ENCODE measurements at regions not wholly inside any gene's neighbourhood (a gene's known extent, or its start where the extent isn't known, plus 50 kb on each side); places are given as distances from the start of the nearest gene placed in this dataset.
"Not testable (repeated sequence)": the region's sequence is repeated elsewhere in the genome, so short reads cannot be mapped to it uniquely, and the experiment has no call there.

GRCh38 chr1:100597061-100597741 is 59.3 kb downstream of the GPR88 start:
- no peak overlapping the region for H3K9ac ChIP-seq (ENCODE audit: low read length)
- no peak for DNase-seq
- H3K79me2 ChIP-seq (ENCODE audit: low read length): no peaks in the 10 kb centered on the region
- H3K9me3 ChIP-seq (ENCODE audit: low read length): no peaks in the 10 kb centered on the region
- no peak overlapping the region for H3K4me2 ChIP-seq (ENCODE audit: low read depth, low read length, poor library complexity, severe bottlenecking)
- no peaks in the 10 kb centered on the region for H3K27me3 ChIP-seq (ENCODE audit: low read length)
- no peak overlapping the region for H3K27ac ChIP-seq (ENCODE audit: low read length)
- no peaks in the 10 kb centered on the region for H3K9me2 ChIP-seq (replicated peaks; ENCODE audit: insufficient read depth, low read length)
- no peak overlapping the region for H2AFZ ChIP-seq (ENCODE audit: low read length)
- H3K4me1 ChIP-seq (ENCODE audit: low read length): no peaks in the 10 kb centered on the region
- no peak overlapping the region for H3K4me3 ChIP-seq (ENCODE audit: low read length)
- H4K20me1 ChIP-seq (ENCODE audit: insufficient read depth, low read depth, low read length): no peaks in the 10 kb centered on the region
- no peaks in the 10 kb centered on the region for H3K36me3 ChIP-seq (ENCODE audit: insufficient read depth, low read length)

DNA sequence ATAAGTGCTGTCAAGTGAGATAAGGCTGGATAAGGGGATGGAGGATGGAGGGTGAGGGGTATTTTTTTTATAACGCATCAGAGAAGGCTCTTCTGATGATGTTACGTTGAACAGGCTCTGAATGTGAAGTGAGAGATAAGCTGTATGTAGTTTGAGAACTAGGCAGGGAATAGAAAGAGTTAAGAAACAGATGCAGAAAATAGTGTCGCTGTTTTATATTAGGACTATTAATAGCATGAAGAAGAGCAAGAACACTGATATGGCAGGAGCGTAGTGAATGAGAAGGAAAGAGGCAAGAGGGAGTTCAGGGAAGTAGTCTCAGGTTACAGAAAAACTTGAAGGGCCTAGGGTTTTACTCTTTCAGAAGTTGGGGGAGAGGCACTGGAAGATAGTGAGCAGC is 59.8 kb downstream of the GPR88 start:
- H3K4me2 ChIP-seq (ENCODE audit: low read depth, low read length, poor library complexity, severe bottlenecking): no peak overlapping the region
- H3K9ac ChIP-seq (ENCODE audit: low read length): no peak overlapping the region

DNA sequence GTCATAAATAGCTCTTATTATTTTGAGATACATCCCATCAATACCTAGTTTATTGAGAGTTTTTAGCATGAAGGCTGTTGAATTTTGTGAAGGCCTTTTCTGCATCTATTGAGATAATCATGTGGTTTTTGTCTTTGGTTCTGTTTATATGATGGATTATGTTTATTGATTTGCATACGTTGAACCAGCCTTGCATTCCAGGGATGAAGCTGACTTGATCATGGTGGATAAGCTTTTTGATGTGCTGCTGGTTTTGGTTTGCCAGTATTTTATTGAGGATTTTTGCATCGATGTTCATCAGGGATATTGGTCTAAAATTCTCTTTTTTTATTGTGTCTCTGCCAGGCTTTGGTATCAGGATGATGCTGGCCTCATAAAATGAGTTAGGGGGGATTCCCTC is 62.4 kb downstream of the GPR88 start:
- not testable (repeated sequence) for H3K9me3 ChIP-seq (ENCODE audit: low read length); H3K79me2 ChIP-seq (ENCODE audit: low read length); H4K20me1 ChIP-seq (ENCODE audit: insufficient read depth, low read depth, low read length); H2AFZ ChIP-seq (ENCODE audit: low read length); DNase-seq; H3K27ac ChIP-seq (ENCODE audit: low read length); H3K4me3 ChIP-seq (ENCODE audit: low read length); H3K36me3 ChIP-seq (ENCODE audit: insufficient read depth, low read length); H3K27me3 ChIP-seq (ENCODE audit: low read length); H3K4me2 ChIP-seq (ENCODE audit: low read depth, low read length, poor library complexity, severe bottlenecking); H3K4me1 ChIP-seq (ENCODE audit: low read length); H3K9me2 ChIP-seq (replicated peaks; ENCODE audit: insufficient read depth, low read length); H3K9ac ChIP-seq (ENCODE audit: low read length)

More for the DNA sequence above, 59.8 kb downstream of the GPR88 start:
- no peaks in the 10 kb centered on the region for H3K9me2 ChIP-seq (replicated peaks; ENCODE audit: insufficient read depth, low read length)
- H3K36me3 ChIP-seq (ENCODE audit: insufficient read depth, low read length): no peaks in the 10 kb centered on the region
- no peaks in the 10 kb centered on the region for H3K4me1 ChIP-seq (ENCODE audit: low read length)
- no peak for DNase-seq
- no peaks in the 10 kb centered on the region for H3K27me3 ChIP-seq (ENCODE audit: low read length)
- H4K20me1 ChIP-seq (ENCODE audit: insufficient read depth, low read depth, low read length): no peaks in the 10 kb centered on the region
- no peak overlapping the region for H3K27ac ChIP-seq (ENCODE audit: low read length)
- no peaks in the 10 kb centered on the region for H3K79me2 ChIP-seq (ENCODE audit: low read length)
- no peak overlapping the region for H2AFZ ChIP-seq (ENCODE audit: low read length)
- H3K9me3 ChIP-seq (ENCODE audit: low read length): no peaks in the 10 kb centered on the region
- H3K4me3 ChIP-seq (ENCODE audit: low read length): no peak overlapping the region

- H3K4me3 ChIP-seq (ENCODE audit: low read length); H3K27ac ChIP-seq (ENCODE audit: low read length); H3K9me2 ChIP-seq (replicated peaks; ENCODE audit: insufficient read depth, low read length); H2AFZ ChIP-seq (ENCODE audit: low read length); H3K79me2 ChIP-seq (ENCODE audit: low read length); H4K20me1 ChIP-seq (ENCODE audit: insufficient read depth, low read depth, low read length); H3K9me3 ChIP-seq (ENCODE audit: low read length); H3K4me1 ChIP-seq (ENCODE audit: low read length); H3K27me3 ChIP-seq (ENCODE audit: low read length); H3K36me3 ChIP-seq (ENCODE audit: insufficient read depth, low read length); H3K9ac ChIP-seq (ENCODE audit: low read length); DNase-seq; H3K4me2 ChIP-seq (ENCODE audit: low read depth, low read length, poor library complexity, severe bottlenecking): not testable (repeated sequence)
Observed at GRCh38 chr1:100602028-100602427, 64.1 kb downstream of the GPR88 start.

DNA sequence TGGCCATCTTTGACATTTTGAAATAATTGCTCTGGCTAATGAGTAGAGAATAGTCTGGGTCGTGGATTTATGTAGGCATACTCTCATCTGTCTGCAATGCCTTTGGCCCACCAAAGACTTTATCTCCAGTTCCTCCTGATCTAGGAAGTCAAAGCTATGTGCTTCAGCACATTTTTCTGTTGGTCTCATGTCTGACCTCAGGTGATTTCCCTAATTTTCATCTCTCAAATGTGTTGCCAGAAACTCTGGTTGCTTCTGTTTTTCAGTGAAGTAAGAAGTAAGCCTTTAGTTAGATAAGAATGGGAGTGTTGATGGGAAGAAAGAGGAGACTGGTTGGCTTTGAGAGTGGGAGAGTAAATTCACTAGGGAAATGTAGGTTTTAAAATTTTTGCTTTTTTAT is 66.4 kb downstream of the GPR88 start:
- Histone ChIP-seq H3K4me2 (ENCODE audit: low read depth, low read length, poor library complexity, severe bottlenecking) (no peak overlapping the region), H3K36me3 (ENCODE audit: insufficient read depth, low read length) (no peaks in the 10 kb centered on the region), H3K79me2 (ENCODE audit: low read length) (no peaks in the 10 kb centered on the region), H3K9ac (ENCODE audit: low read length) (no peak overlapping the region), H3K9me3 (ENCODE audit: low read length) (no peaks in the 10 kb centered on the region), H3K27ac (ENCODE audit: low read length) (no peak overlapping the region), H3K4me3 (ENCODE audit: low read length) (no peak overlapping the region), H4K20me1 (ENCODE audit: insufficient read depth, low read depth, low read length) (no peaks in the 10 kb centered on the region), H3K9me2 (replicated peaks; ENCODE audit: insufficient read depth, low read length) (no peaks in the 10 kb centered on the region), H3K4me1 (ENCODE audit: low read length) (no peaks in the 10 kb centered on the region), H3K27me3 (ENCODE audit: low read length) (no peaks in the 10 kb centered on the region), H2AFZ (ENCODE audit: low read length) (no peak overlapping the region)
- DNase-seq: no peak

- H3K27me3 ChIP-seq (ENCODE audit: low read length): no peaks in the 10 kb centered on the region
- no peaks in the 10 kb centered on the region for H4K20me1 ChIP-seq (ENCODE audit: insufficient read depth, low read depth, low read length)
- no peak overlapping the region for H3K4me2 ChIP-seq (ENCODE audit: low read depth, low read length, poor library complexity, severe bottlenecking)
- no peak overlapping the region for H3K4me3 ChIP-seq (ENCODE audit: low read length)
- H3K9me2 ChIP-seq (replicated peaks; ENCODE audit: insufficient read depth, low read length): no peaks in the 10 kb centered on the region
- no peaks in the 10 kb centered on the region for H3K9me3 ChIP-seq (ENCODE audit: low read length)
- H2AFZ ChIP-seq (ENCODE audit: low read length): no peak overlapping the region
- H3K36me3 ChIP-seq (ENCODE audit: insufficient read depth, low read length): no peaks in the 10 kb centered on the region
- no peak overlapping the region for H3K9ac ChIP-seq (ENCODE audit: low read length)
- H3K27ac ChIP-seq (ENCODE audit: low read length): no peak overlapping the region
- no peaks in the 10 kb centered on the region for H3K4me1 ChIP-seq (ENCODE audit: low read length)
- peak; percentile 52 for DNase-seq
- H3K79me2 ChIP-seq (ENCODE audit: low read length): no peaks in the 10 kb centered on the region
Observed at GRCh38 chr1:100606438-100606837, 68.5 kb downstream of the GPR88 start.

DNA sequence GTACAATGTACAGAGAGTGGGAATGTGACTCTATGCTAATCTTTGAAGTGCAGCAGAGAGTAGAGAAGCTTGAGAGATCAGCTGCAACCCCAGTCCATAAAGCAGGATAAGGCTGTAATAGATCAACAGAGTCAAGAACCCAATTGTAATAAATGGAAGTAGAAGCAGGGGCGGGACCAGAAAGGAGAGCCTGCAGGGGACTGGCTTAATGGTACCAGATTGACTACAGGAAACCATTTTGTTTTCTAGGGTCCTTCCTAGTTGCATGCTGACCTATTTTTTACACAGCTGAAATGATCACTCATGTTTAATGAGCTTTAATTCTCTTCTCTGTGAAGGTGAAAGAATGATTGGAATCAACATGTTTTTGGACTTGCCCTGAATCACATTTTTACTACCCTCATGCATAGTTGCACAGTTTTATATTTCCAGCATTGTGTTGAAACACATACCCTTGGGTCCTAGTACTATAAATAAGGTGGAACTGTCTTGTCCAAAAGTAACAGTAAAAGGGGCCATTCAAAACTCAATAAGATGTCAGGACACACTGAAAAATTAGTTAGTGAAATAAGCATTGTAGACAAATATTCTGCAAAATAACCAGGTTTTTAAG is 69.8 kb downstream of the GPR88 start:
- Histone ChIP-seq H3K9me2 (replicated peaks; ENCODE audit: insufficient read depth, low read length) (no peaks in the 10 kb centered on the region), H2AFZ (ENCODE audit: low read length) (no peak overlapping the region), H3K4me1 (ENCODE audit: low read length) (no peaks in the 10 kb centered on the region), H3K27ac (ENCODE audit: low read length) (no peak overlapping the region), H3K4me3 (ENCODE audit: low read length) (no peak overlapping the region), H3K36me3 (ENCODE audit: insufficient read depth, low read length) (no peaks in the 10 kb centered on the region), H3K27me3 (ENCODE audit: low read length) (no peaks in the 10 kb centered on the region), H3K4me2 (ENCODE audit: low read depth, low read length, poor library complexity, severe bottlenecking) (no peak overlapping the region), H3K79me2 (ENCODE audit: low read length) (no peaks in the 10 kb centered on the region), H3K9ac (ENCODE audit: low read length) (no peak overlapping the region), H4K20me1 (ENCODE audit: insufficient read depth, low read depth, low read length) (no peaks in the 10 kb centered on the region), H3K9me3 (ENCODE audit: low read length) (no peaks in the 10 kb centered on the region)
- no peak for DNase-seq

DNA sequence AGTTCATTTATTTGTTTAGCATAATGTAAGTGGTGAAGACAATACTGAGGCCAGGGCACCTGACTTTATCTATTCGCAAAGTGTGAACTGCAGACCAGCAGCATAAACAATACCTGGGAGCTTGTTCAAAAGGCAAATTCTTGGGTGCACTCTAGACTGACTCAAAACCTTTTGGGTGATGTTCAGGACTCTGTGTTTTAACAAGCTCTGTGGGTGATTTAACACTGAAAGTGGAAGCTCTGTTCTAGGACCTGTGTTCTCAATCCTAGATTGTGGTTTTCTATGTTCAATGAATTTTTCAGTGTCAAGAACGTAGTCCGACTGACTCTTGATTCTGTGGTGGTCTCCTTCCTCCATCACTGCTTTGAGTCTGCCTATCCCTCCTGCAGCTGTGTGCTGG is 71.9 kb downstream of the GPR88 start:
- Histone ChIP-seq H3K4me3 (ENCODE audit: low read length) (no peak overlapping the region), H3K27me3 (ENCODE audit: low read length) (no peaks in the 10 kb centered on the region), H3K4me1 (ENCODE audit: low read length) (no peaks in the 10 kb centered on the region), H3K36me3 (ENCODE audit: insufficient read depth, low read length) (no peaks in the 10 kb centered on the region), H3K4me2 (ENCODE audit: low read depth, low read length, poor library complexity, severe bottlenecking) (no peak overlapping the region), H2AFZ (ENCODE audit: low read length) (no peak overlapping the region), H3K79me2 (ENCODE audit: low read length) (no peaks in the 10 kb centered on the region), H3K9me2 (replicated peaks; ENCODE audit: insufficient read depth, low read length) (no peaks in the 10 kb centered on the region), H3K9me3 (ENCODE audit: low read length) (no peaks in the 10 kb centered on the region), H3K27ac (ENCODE audit: low read length) (no peak overlapping the region), H4K20me1 (ENCODE audit: insufficient read depth, low read depth, low read length) (no peaks in the 10 kb centered on the region), H3K9ac (ENCODE audit: low read length) (no peak overlapping the region)
- DNase-seq: peak; percentile 16

Data from Karpas-422 (cell line).